PC-9 (cell line): ENCODE measurements at regions not wholly inside any gene's neighbourhood (a gene's known extent, or its start where the extent isn't known, plus 50 kb on each side); places are given as distances from the start of the nearest gene placed in this dataset.

ENCODE experiments used
- BruUV-seq: library from RNA; stranded (reverse); fragments of 400-500 nt; replicated peaks from 2 replicates; lab custom pipeline; 2021; lab: Mats Ljungman, UMichigan
- CTCF ChIA-PET: fragments of 300-600 bp; sonication (Branson Sonifier 250); formaldehyde crosslinking; loops from one replicate; lab custom pipeline; 2022; ENCODE audit warnings: antibody characterized with exemption; lab: Charles Lee
- POLR2A ChIA-PET: fragments of 300-600 bp; sonication (Branson Sonifier 250); formaldehyde crosslinking; loops from one replicate; lab custom pipeline; 2022; ENCODE audit warnings: antibody characterized with exemption; ENCODE audit not compliant: unreplicated experiment; lab: Charles Lee
- DNase-seq, 2 experiments: peaks; one replicate each; pipeline versions ENCODE4 v3.0.0 to v3.0.0-alpha.2; 2015 to 2022; ENCODE audit warnings: mixed read lengths in 1 of 2
- H2AFZ ChIP-seq: fragments of 200-600 bp; sonication (generic); 2 replicates; pipeline ENCODE4 v1.8.1; 2017; ENCODE audit warnings: antibody characterized with exemption
- H3F3A ChIP-seq: fragments of 200-600 bp; sonication (generic); 2 replicates; pipeline ENCODE4 v1.8.1; 2017; ENCODE audit warnings: antibody characterized with exemption, mild to moderate bottlenecking, low read depth; ENCODE audit not compliant: insufficient read depth
- H3K27ac ChIP-seq: fragments of 200-600 bp; sonication (generic); 2 replicates; pipeline ENCODE4 v1.6.1; 2016; ENCODE audit warnings: mixed run types
- H3K27me3 ChIP-seq: fragments of 200-600 bp; sonication (generic); 2 replicates; pipeline ENCODE4 v1.6.1; 2016; ENCODE audit warnings: low read depth, mixed run types; ENCODE audit not compliant: insufficient read depth
- H3K36me3 ChIP-seq: fragments of 200-600 bp; sonication (generic); 2 replicates; pipeline ENCODE4 v1.6.1; 2016; ENCODE audit warnings: low read depth, mixed run types
- H3K4me1 ChIP-seq: fragments of 200-600 bp; sonication (generic); replicated peaks from 2 replicates; pipeline ENCODE4 v1.6.1; 2016; ENCODE audit warnings: mixed run types; ENCODE audit not compliant: insufficient read depth
- H3K4me2 ChIP-seq: fragments of 200-600 bp; sonication (generic); 2 replicates; pipeline ENCODE4 v1.6.1; 2017; ENCODE audit warnings: mixed run types
- H3K4me3 ChIP-seq: fragments of 200-600 bp; sonication (generic); 2 replicates; pipeline ENCODE4 v1.6.1; 2016; ENCODE audit warnings: mixed run types
- H3K79me2 ChIP-seq: fragments of 200-600 bp; sonication (generic); 2 replicates; pipeline ENCODE4 v1.6.1; 2017; ENCODE audit warnings: low read depth, mixed run types
- H3K9me2 ChIP-seq: fragments of 200-600 bp; sonication (generic); 2 replicates; pipeline ENCODE4 v1.8.1; 2017; ENCODE audit warnings: mild to moderate bottlenecking; ENCODE audit not compliant: insufficient read depth
- H3K9me3 ChIP-seq: fragments of 200-600 bp; sonication (generic); 2 replicates; pipeline ENCODE4 v1.8.1; 2016; ENCODE audit warnings: low read depth; ENCODE audit not compliant: insufficient read depth
- H4K20me1 ChIP-seq: fragments of 200-600 bp; sonication (generic); 2 replicates; pipeline ENCODE4 v1.8.1; 2017; ENCODE audit not compliant: insufficient read depth
- EZH2 ChIP-seq: fragments of 200-600 bp; sonication (generic); IDR thresholded peaks from 2 replicates; pipeline ENCODE4 v1.8.0; 2017; ENCODE audit warnings: antibody characterized with exemption, low read depth
- intact Hi-C: fragments of 100-400 bp; cut with micrococcal nuclease; formaldehyde crosslinking; loops from one replicate; pipeline ENCODE4 v1.10.0; 2022; ENCODE audit not compliant: unreplicated experiment
- TF ChIP-seq, protein P1 (sequence below): fragments of 200-600 bp; sonication (generic); conservative IDR thresholded peaks from 2 replicates; pipeline ENCODE4 v1.6.1; 2017; ENCODE audit warnings: mixed run types, antibody characterized with exemption, mild to moderate bottlenecking, moderate library complexity

GRCh38 chr1:87685311-87686135 lies 356.8 kb downstream of the LMO4 start:
- no peak overlapping the region for H2AFZ ChIP-seq
- H3K4me2 ChIP-seq, result no peak overlapping the region

GRCh38 chr1:87686136-87686495 lies 357.4 kb downstream of the LMO4 start:
- no peaks in the 10 kb centered on the region for H4K20me1 ChIP-seq
- CTCF ChIA-PET, result no interaction called here
- POLR2A ChIA-PET, result no interaction called here
- H3F3A ChIP-seq, result no peaks in the 10 kb centered on the region
- no peaks in the 10 kb centered on the region for H3K9me2 ChIP-seq
- no peaks in the 10 kb centered on the region for H3K79me2 ChIP-seq
- no peak for TF ChIP-seq EZH2
- TF ChIP-seq, protein P1, sequence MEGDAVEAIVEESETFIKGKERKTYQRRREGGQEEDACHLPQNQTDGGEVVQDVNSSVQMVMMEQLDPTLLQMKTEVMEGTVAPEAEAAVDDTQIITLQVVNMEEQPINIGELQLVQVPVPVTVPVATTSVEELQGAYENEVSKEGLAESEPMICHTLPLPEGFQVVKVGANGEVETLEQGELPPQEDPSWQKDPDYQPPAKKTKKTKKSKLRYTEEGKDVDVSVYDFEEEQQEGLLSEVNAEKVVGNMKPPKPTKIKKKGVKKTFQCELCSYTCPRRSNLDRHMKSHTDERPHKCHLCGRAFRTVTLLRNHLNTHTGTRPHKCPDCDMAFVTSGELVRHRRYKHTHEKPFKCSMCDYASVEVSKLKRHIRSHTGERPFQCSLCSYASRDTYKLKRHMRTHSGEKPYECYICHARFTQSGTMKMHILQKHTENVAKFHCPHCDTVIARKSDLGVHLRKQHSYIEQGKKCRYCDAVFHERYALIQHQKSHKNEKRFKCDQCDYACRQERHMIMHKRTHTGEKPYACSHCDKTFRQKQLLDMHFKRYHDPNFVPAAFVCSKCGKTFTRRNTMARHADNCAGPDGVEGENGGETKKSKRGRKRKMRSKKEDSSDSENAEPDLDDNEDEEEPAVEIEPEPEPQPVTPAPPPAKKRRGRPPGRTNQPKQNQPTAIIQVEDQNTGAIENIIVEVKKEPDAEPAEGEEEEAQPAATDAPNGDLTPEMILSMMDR, result no peak
- BruUV-seq, result no TSS peak
- no peak overlapping the region for H2AFZ ChIP-seq
- H3K4me3 ChIP-seq, result no peak overlapping the region
- no peaks in the 10 kb centered on the region for H3K9me3 ChIP-seq
- no peak overlapping the region for H3K4me2 ChIP-seq
- no peak overlapping the region for H3K27ac ChIP-seq
- no peaks in the 10 kb centered on the region for H3K27me3 ChIP-seq
- DNase-seq, result no peak
- no peaks in the 10 kb centered on the region for H3K36me3 ChIP-seq
- intact Hi-C loops, result no loop called here
- H3K4me1 ChIP-seq, result no peaks in the 10 kb centered on the region

More at GRCh38 chr1:87685311-87686135, 356.8 kb downstream of the LMO4 start:
- Histone ChIP-seq H3F3A (no peaks in the 10 kb centered on the region), H3K27ac (no peak overlapping the region), H3K4me3 (no peak overlapping the region), H3K27me3 (no peaks in the 10 kb centered on the region), H3K9me2 (no peaks in the 10 kb centered on the region), H3K36me3 (no peaks in the 10 kb centered on the region), H3K4me1 (no peaks in the 10 kb centered on the region), H3K79me2 (no peaks in the 10 kb centered on the region), H4K20me1 (no peaks in the 10 kb centered on the region), H3K9me3 (no peaks in the 10 kb centered on the region)
- BruUV-seq, result no TSS peak
- POLR2A ChIA-PET, result no interaction called here
- DNase-seq, result no peak
- TF ChIP-seq EZH2, result no peak
- TF ChIP-seq, protein P1, result no peak
- intact Hi-C loops, result no loop called here
- CTCF ChIA-PET, result no interaction called here

GRCh38 chr1:87686671-87687070 lies 358.0 kb downstream of the LMO4 start:
- Histone ChIP-seq H3K4me1 (no peaks in the 10 kb centered on the region), H2AFZ (no peak overlapping the region), H3K36me3 (no peaks in the 10 kb centered on the region), H3K27ac (no peak overlapping the region), H4K20me1 (no peaks in the 10 kb centered on the region), H3K9me2 (no peaks in the 10 kb centered on the region), H3K79me2 (no peaks in the 10 kb centered on the region), H3K27me3 (no peaks in the 10 kb centered on the region), H3K4me2 (no peak overlapping the region), H3F3A (no peaks in the 10 kb centered on the region), H3K9me3 (no peaks in the 10 kb centered on the region), H3K4me3 (no peak overlapping the region)
- POLR2A ChIA-PET, result no interaction called here
- intact Hi-C loops, result no loop called here
- TF ChIP-seq EZH2, result no peak
- TF ChIP-seq, protein P1, result no peak
- DNase-seq, result no peak
- CTCF ChIA-PET, result no interaction called here
- BruUV-seq, result no TSS peak
